Putamen (tissue), 1 donor: ENCODE measurements at regions not wholly inside any gene's neighbourhood (a gene's known extent, or its start where the extent isn't known, plus 50 kb on each side); places are given as distances from the start of the nearest gene placed in this dataset.
"Not testable (repeated sequence)": the region's sequence is repeated elsewhere in the genome, so short reads cannot be mapped to it uniquely, and the experiment has no call there.

Source experiments
- DNase-seq: peaks from one replicate; pipeline ENCODE4 v3.0.0-alpha.2; 2016; ENCODE audit warnings: low spot score

DNA sequence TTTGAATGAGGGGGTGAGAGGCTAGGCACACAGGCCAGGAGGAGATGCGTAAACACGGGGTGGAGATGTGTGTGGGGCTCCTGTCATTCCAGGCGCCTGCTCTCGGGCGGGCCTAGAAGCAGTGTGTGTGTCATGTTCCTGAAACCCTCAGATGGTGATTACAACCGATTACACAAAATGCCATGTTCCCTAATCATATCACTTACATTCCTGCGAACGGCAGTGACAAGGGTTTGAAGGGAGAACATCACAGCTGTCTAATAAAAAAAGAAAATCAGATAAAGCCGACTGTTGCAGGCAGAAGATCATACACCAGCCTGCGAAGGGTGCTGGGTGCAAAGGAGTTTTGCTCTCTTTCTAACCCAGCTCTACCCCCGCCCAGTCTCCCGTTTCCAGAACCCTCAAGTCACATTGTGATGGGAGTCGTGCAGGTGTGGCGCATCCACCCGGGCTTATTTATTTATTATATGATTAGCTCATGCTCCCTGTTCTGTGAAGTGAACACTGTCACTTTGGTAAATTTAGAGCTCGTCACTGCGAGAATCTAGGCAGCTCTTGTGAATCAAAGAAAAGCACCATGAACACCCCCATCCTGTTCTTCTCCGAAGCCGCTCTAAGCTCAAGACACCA is 140.3 kb downstream of the NR2F2 start:
- no peak for DNase-seq

GRCh38 chr15:96472681-96473080 is 142.2 kb downstream of the NR2F2 start:
- DNase-seq: no peak

- no peak for DNase-seq
Measured at GRCh38 chr15:96473556-96473955, 143.1 kb downstream of the NR2F2 start.

DNA sequence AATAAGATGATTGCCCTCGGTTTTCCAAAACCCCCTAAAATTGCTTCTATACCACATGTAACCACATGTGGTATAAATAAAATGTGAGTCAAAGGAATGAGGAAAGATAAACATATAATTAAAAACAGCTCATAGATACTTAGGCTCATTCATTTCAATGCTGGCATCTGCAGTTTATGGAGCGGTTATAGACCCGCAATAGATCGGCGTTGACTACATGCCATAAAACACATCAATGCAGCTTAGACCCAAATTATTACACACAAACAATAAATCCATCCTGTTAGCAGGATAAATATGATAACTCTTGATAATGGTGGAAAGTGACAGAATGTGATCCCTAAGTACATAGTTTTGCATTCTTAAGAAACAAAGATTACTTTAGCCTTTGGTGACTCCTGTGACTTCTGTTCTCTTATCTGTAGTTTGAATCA is 143.7 kb downstream of the NR2F2 start:
- DNase-seq: no peak

GRCh38 chr15:96477227-96477626 is 146.7 kb downstream of the NR2F2 start:
- no peak for DNase-seq

GRCh38 chr15:96484412-96484811 is 153.9 kb downstream of the NR2F2 start:
- DNase-seq: not testable (repeated sequence)

GRCh38 chr15:96484830-96485229 is 154.3 kb downstream of the NR2F2 start:
- DNase-seq: no peak

GRCh38 chr15:96487245-96487644 is 156.7 kb downstream of the NR2F2 start:
- no peak for DNase-seq

DNA sequence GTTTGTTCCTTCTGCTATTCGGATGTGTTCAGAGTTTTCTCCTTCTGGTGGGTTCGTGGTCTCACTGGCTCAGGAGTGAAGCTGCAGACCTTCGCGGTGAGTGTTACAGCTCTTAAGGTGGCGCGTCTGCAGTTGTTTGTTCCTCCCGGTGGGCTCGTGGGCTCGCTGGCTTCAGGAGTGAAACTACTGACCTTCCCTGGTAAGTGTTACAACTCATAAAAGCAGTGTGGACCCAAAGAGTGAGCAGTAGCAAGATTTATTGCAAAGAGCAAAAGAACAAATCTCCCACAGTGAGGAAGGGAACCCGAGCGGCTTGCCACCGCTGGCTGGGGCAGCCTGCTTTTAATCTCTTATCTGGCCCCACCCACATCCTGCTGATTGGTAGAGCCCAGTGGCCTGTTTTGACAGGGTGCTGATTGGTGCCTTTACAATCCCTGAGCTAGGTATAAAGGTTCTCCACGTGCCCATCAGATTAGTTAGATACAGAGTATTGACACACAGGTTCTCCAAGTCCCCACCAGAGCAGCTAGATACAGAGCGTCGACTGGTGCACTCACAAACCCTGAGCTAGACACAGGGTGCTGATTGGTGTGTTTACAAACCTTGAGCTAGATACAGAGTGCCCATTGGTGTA is 160.7 kb downstream of the NR2F2 start:
- DNase-seq: not testable (repeated sequence)

DNA sequence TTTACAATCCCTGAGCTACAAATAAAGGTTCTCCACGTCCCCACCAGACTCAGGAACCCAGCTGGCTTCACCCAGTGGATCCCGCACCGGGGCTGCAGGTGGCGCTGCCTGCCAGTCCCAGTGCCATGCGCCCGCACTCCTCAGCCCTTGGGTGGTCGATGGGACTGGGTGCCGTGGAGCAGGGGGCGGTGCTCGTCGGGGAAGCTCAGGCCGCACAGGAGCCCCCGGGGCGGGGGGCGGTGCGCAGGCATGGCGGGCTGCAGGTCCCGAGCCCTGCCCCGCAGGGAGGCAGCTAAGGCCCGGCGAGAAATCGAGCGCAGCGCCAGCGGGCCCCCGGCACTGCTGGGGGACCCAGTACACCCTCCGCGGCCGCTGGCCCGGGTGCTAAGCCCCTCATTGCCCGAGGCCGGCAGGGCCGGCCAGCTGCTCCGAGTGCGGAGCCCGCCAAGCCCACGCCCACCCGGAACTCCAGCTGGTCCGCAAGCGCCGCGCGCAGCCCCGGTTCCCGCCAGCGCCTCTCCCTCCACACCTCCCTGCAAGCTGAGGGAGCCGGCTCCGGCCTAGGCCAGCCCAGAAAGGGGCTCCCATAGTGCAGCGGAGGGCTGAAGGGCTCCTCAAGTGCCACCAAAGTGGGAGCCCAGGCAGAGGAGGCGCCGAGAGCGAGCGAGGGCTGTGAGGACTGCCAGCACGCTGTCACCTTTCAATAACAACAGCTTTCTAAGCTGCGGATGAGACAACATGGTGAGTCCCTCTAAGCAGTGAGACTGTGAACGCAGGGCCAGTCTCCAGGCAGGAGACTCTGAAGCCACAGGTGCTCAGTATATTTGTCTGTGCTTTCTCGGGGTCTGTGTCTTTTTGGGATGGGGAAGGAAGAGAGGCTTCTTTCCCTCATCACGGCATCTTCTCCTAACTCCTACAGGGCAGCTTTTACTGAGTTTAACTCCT is 161.5 kb downstream of the NR2F2 start:
- DNase-seq: not testable (repeated sequence)

DNA sequence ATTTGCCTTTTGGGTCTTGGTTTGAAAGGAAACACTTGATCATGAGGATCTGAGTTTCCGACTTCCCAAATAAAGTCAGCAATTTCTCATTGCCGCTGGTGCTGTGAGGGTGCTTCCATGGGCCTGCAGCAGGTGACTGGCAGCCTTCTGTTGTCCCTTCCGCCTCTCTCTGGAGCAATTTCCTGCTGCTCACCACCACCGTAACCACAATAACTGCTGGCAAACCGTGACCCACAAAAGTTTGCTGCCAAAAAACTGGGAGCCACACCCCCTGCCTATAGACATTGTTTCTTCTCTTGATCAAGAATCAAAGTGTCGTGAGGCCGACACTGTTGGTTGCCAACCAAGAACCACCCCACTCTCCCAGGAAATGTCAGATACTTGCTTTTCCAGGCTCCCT is 164.0 kb downstream of the NR2F2 start:
- no peak for DNase-seq

DNA sequence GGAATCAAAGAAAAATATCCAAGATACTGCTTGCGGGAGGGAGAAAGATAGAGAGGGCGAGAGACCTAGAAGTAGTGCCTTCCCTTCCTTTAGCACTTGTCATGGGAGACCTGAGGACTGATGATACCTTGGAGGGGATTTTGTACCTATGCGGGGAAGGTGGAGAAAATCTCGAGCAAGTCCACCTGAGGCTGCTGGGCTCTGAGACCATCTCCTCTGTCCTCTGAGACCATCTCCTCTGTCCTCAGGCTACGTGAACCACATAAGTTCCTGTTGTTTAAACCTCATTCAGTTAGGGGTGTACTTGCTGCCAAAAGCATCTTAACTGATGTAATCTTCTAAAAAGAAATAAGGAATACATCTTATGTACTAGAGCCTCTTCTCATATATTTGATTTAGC is 164.9 kb downstream of the NR2F2 start:
- DNase-seq: no peak

DNA sequence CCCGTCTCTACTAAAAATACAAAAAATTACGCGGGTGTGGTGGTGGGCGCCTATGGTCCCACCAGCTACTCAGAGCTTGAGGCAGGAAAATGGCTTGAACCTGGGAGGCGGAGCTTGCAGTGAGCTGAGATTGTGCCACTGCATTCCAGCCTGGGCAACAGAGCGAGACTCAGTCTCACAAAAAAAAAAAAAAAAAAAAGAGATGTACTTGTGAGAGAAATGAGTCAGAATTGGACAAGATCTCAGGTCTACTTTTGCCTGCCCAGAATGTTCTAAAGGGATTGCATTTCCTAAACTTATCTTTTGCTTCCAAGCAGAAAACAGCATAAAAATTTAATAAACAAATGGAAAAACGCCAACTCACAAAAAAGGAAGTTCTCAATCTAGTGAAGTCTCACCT is 167.5 kb downstream of the NR2F2 start:
- no peak for DNase-seq

GRCh38 chr15:96500508-96500907 is 170.0 kb downstream of the NR2F2 start:
- no peak for DNase-seq

DNA sequence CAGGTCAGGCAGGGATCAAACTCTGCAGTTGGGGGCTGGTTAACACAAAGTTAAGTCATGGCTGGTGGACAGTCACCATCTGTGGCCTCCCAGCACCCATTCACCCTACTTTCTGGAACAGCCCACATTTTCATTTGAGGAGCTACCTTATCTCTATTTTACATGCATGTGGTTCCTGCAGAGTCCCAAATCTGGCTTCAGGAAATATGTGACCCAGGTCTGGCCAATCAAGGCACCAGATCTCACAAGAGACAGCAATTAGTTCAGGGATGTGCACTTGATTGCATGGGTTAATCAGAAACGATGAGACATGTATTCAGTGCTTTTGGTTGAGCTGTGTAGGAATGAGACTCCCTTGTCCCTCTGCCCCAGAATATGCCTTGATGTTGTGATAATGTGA is 170.9 kb downstream of the NR2F2 start:
- DNase-seq: no peak

DNA sequence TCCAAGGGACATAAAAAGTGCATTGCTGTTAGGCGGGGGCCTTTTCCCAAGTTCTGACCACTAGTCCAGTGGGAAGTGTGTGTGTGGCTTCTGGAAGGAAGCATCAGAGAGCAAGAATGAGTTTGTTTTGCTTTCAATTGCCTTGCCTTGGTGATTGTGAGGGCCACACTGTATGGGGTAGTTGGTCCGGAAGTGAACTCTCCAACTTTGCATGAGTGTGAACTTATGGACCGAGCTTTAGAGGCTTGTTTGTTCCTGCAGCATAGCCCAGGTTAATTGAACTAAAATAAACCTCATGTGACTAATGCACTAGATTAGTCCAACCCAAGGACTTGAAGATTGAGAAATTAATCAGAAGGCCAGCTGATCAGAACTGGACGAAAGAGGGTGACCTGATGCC is 171.7 kb downstream of the NR2F2 start:
- DNase-seq: no peak

DNA sequence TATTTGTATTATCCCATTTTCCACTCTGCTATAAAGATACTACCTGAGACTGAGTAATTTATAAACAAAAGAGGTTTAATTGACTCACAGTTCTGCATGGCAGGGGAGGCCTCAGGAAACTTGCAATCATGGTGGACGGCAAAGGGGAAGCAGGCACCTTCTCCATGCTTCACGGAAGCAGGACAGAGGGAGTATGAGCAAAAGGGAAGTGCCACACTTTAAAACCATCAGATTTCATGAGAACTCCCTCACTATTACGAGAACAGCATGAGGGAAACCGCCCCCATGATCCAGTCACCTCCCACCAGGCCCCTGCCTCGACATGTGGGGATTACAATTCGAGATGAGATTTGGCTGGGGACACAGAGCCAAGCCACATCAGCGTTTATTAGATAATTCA is 172.8 kb downstream of the NR2F2 start:
- DNase-seq: no peak

- no peak for DNase-seq
Measured at GRCh38 chr15:96504371-96504770, 173.9 kb downstream of the NR2F2 start.

DNA sequence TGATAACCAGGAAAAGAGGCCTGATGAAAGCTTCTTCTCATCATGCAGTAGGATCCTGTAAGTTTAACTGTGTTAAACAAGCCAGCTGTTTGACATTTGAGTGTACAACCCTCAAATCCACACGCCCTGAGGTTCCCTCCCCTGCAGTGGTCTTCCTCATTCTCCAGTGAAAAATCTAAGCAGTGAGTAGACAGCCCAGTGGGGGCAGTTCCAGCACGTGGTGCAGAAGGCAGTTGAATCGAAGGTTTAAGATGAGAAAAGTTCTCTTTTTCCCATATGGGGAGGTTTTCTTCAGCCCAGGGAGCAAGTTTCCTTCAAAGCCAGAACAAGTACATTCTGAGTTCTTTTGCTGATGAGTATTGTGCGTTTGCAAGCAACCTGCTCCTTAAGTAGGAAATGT is 174.5 kb downstream of the NR2F2 start:
- DNase-seq: no peak

GRCh38 chr15:96514607-96515285 is 184.2 kb downstream of the NR2F2 start:
- DNase-seq: no peak

- DNase-seq: no peak
Measured at GRCh38 chr15:96515371-96515770, 184.9 kb downstream of the NR2F2 start.

GRCh38 chr15:96521386-96521785 is 190.9 kb downstream of the NR2F2 start:
- DNase-seq: no peak
